ENCODE measurements at regions not wholly inside any gene's neighbourhood (a gene's known extent, or its start where the extent isn't known, plus 50 kb on each side); places are given as distances from the start of the nearest gene placed in this dataset.

DNA sequence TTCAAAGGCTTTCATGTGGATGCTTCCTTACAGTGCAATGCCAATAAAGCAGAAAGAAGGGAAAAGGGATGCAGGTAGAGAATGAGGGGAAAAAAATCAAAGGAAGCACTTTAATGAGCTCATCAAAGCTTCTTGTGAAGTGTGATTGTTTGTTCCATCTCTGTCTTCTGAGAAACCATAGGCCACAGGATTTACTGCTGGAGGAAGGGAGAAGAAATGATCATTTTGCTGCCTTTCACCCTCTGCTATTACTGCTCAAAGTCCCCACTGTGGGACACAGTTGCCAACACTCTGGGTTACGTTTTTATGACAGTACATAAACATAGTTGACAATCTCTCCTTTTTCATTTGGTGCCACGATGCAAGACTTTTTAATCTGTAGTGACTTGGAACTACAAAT is 558.0 kb upstream of the TECRL start:
- no CpG with 5 or more reads among the region's 2 CpGs for WGBS, 2 experiments (ENCODE audit: extremely low coverage in 2 of 2, insufficient read length in 1 of 2)
- no peak overlapping the region for H2AK5ac ChIP-seq (ENCODE audit: low read depth, low read length)
- no peak overlapping the region for H3K23ac ChIP-seq (ENCODE audit: low read depth, low read length)
- H2BK120ac ChIP-seq (ENCODE audit: low read depth, low read length) = no peak overlapping the region
- no peak for DNase-seq
- H3K27me3 ChIP-seq (ENCODE audit: control insufficient read depth, insufficient read depth, low read length) = no peaks in the 10 kb centered on the region
- no peak overlapping the region for H2BK5ac ChIP-seq (ENCODE audit: low read depth, low read length, poor library complexity, severe bottlenecking)
- no peak overlapping the region for H3K4me2 ChIP-seq (ENCODE audit: low read depth, low read length)
- no peak overlapping the region for H3K14ac ChIP-seq (replicated peaks; ENCODE audit: low read depth, low read length)
- no peaks in the 10 kb centered on the region for H3K4me1 ChIP-seq (ENCODE audit: control insufficient read depth, insufficient read depth, low read length)
- BruUV-seq (replicated peaks) = no TSS peak
- H3K4ac ChIP-seq (ENCODE audit: low read depth, low read length) = no peak overlapping the region
- H4K91ac ChIP-seq (ENCODE audit: insufficient read depth, low read depth, low read length) = no peak overlapping the region
- no peak for TF ChIP-seq NFE2L2 (IDR thresholded peaks at IDR 0.05; ENCODE audit: low read depth, low read length)
- TF ChIP-seq RFX5 (IDR thresholded peaks at IDR 0.05; ENCODE audit: low read depth, low read length) = no peak
- TF ChIP-seq RAD21 (IDR thresholded peaks at IDR 0.05; ENCODE audit: low read length) = no peak
- no peak for TF ChIP-seq BHLHE40 (IDR thresholded peaks at IDR 0.05; ENCODE audit: low read depth, low read length)
- no peak for TF ChIP-seq FOS (IDR thresholded peaks at IDR 0.05; ENCODE audit: low read depth, low read length)
- no peak for TF ChIP-seq CEBPB (IDR thresholded peaks at IDR 0.05; ENCODE audit: low read depth, low read length)
- ChIA-PET POLR2A (ENCODE audit: unreplicated experiment) (no interaction called here), CTCF (no interaction called here)
- no peak overlapping the region for H3K18ac ChIP-seq (ENCODE audit: low read depth, low read length)
- no peaks in the 10 kb centered on the region for H3K79me1 ChIP-seq (ENCODE audit: low read depth in 1 of 2, low read length in 2 of 2)
- intact Hi-C loops (cut with micrococcal nuclease) = no loop called here
- no peak overlapping the region for H3K9ac ChIP-seq (ENCODE audit: low read depth, low read length)
- ATAC-seq (ENCODE audit: low read depth) = no peak
- in situ Hi-C loops (cut with MboI; ENCODE audit: low sequenced_read_pairs) = no loop called here
- no peaks in the 10 kb centered on the region for H4K20me1 ChIP-seq (ENCODE audit: insufficient read depth, low read length)
- H4K8ac ChIP-seq (ENCODE audit: low read depth in 2 of 2, low read length in 2 of 2) = no peak overlapping the region
- H3K27ac ChIP-seq (ENCODE audit: insufficient read depth, low read length) = no peak overlapping the region
- H2AK9ac ChIP-seq (replicated peaks; ENCODE audit: low read depth, low read length, poor library complexity) = no peak overlapping the region
- no peak overlapping the region for H4K5ac ChIP-seq (ENCODE audit: low read depth, low read length)
- H3K36me3 ChIP-seq (ENCODE audit: control insufficient read depth, insufficient read depth, low read length) = no peaks in the 10 kb centered on the region
- H3K56ac ChIP-seq (ENCODE audit: extremely low read depth, insufficient read depth, low read length) = no peak overlapping the region
- dilution Hi-C loops (cut with HindIII; ENCODE audit: low sequenced_read_pairs, unreplicated experiment) = no loop called here
- H3K9me3 ChIP-seq (ENCODE audit: control insufficient read depth, insufficient read depth, low read length) = peaks cover 6% of the 10 kb centered on the region
- H3K4me3 ChIP-seq (ENCODE audit: insufficient read depth, low read depth, low read length) = no peak overlapping the region
- no peaks in the 10 kb centered on the region for H3K9me1 ChIP-seq (ENCODE audit: insufficient read depth, low read length)
- no peak overlapping the region for H2BK15ac ChIP-seq (ENCODE audit: low read depth, low read length)
- H2BK20ac ChIP-seq (ENCODE audit: low read depth, low read length) = no peak overlapping the region
- H2AFZ ChIP-seq (replicated peaks; ENCODE audit: low read length, poor library complexity) = no peak overlapping the region

Data from IMR-90 (cell line).